NCI-H1105 treated with DMSO at 0.1 percent for 48 hours (cell line): ENCODE measurements at regions not wholly inside any gene's neighbourhood (a gene's known extent, or its start where the extent isn't known, plus 50 kb on each side); places are given as distances from the start of the nearest gene placed in this dataset.
"Not testable (repeated sequence)": the region's sequence is repeated elsewhere in the genome, so short reads cannot be mapped to it uniquely, and the experiment has no call there.

Experiments used
- DNase-seq: peaks from one replicate; lab custom pipeline; 2025; lab: John Stamatoyannopoulos, UW

- DNase-seq = no peak
These were observed 92.8 kb upstream of the PARD3 start for GRCh38 chr10:34907743-34908430.

- DNase-seq = peak; percentile 45
These were observed 91.2 kb upstream of the PARD3 start for GRCh38 chr10:34906067-34906965.

- DNase-seq = no peak
These were observed 90.3 kb upstream of the PARD3 start for GRCh38 chr10:34905200-34905927.

- no peak for DNase-seq
These were observed 89.1 kb upstream of the PARD3 start for GRCh38 chr10:34904191-34904590.

- no peak for DNase-seq
These were observed 84.1 kb upstream of the PARD3 start for GRCh38 chr10:34899161-34899560.

GRCh38 chr10:34895977-34896376 is 80.9 kb upstream of the PARD3 start:
- no peak for DNase-seq

- DNase-seq = not testable (repeated sequence)
These were observed 80.0 kb upstream of the PARD3 start for GRCh38 chr10:34895046-34895445.

- not testable (repeated sequence) for DNase-seq
These were observed 77.4 kb upstream of the PARD3 start for GRCh38 chr10:34892521-34892920.

GRCh38 chr10:34890939-34891338 is 75.8 kb upstream of the PARD3 start:
- no peak for DNase-seq

GRCh38 chr10:34889004-34889869 is 74.1 kb upstream of the PARD3 start:
- no peak for DNase-seq

- no peak for DNase-seq
These were observed 72.0 kb upstream of the PARD3 start for GRCh38 chr10:34886906-34887642.

GRCh38 chr10:34885898-34886297 is 70.8 kb upstream of the PARD3 start:
- DNase-seq = no peak

GRCh38 chr10:34885011-34885410 is 69.9 kb upstream of the PARD3 start:
- DNase-seq = no peak

GRCh38 chr10:34884272-34884952 is 69.3 kb upstream of the PARD3 start:
- no peak for DNase-seq

GRCh38 chr10:34880817-34881216 is 65.7 kb upstream of the PARD3 start:
- DNase-seq = no peak

GRCh38 chr10:34878651-34879050 is 63.6 kb upstream of the PARD3 start:
- not testable (repeated sequence) for DNase-seq

- no peak for DNase-seq
These were observed 60.0 kb upstream of the PARD3 start for GRCh38 chr10:34875061-34875460.

GRCh38 chr10:34872820-34873219 is 57.7 kb upstream of the PARD3 start:
- DNase-seq = no peak

- DNase-seq = no peak
These were observed 54.2 kb upstream of the PARD3 start for GRCh38 chr10:34869135-34869836.

- no peak for DNase-seq
These were observed 53.5 kb upstream of the PARD3 start for GRCh38 chr10:34868589-34868988.
